NCI-H748 treated with DMSO at 0.1 percent for 48 hours (cell line): ENCODE measurements at regions not wholly inside any gene's neighbourhood (a gene's known extent, or its start where the extent isn't known, plus 50 kb on each side); places are given as distances from the start of the nearest gene placed in this dataset.

ENCODE experiments used
- DNase-seq: peaks from one replicate; lab custom pipeline; 2025; lab: John Stamatoyannopoulos, UW

GRCh38 chr6:8583291-8583690 is 147.9 kb upstream of the SLC35B3 start:
- DNase-seq = no peak

GRCh38 chr6:8579372-8579771 is 144.0 kb upstream of the SLC35B3 start:
- DNase-seq = no peak

GRCh38 chr6:8578006-8578405 is 142.7 kb upstream of the SLC35B3 start:
- DNase-seq = no peak

GRCh38 chr6:8574749-8575468 is 139.6 kb upstream of the SLC35B3 start:
- DNase-seq = no peak

GRCh38 chr6:8574311-8574710 is 139.0 kb upstream of the SLC35B3 start:
- DNase-seq = no peak

- DNase-seq = no peak
These were observed 135.0 kb upstream of the SLC35B3 start for GRCh38 chr6:8570256-8570920.

GRCh38 chr6:8562125-8562524 is 126.8 kb upstream of the SLC35B3 start:
- DNase-seq = no peak

- DNase-seq = no peak
These were observed 123.6 kb upstream of the SLC35B3 start for GRCh38 chr6:8558953-8559352.

- no peak for DNase-seq
These were observed 121.8 kb upstream of the SLC35B3 start for GRCh38 chr6:8557014-8557748.

- DNase-seq = peak; percentile 94
These were observed 121.1 kb upstream of the SLC35B3 start for GRCh38 chr6:8556370-8557013.

- DNase-seq = no peak
These were observed 116.6 kb upstream of the SLC35B3 start for GRCh38 chr6:8551993-8552392.

GRCh38 chr6:8551386-8551785 is 116.0 kb upstream of the SLC35B3 start:
- no peak for DNase-seq

- DNase-seq = no peak
These were observed 113.9 kb upstream of the SLC35B3 start for GRCh38 chr6:8549074-8549790.

GRCh38 chr6:8546496-8546895 is 111.2 kb upstream of the SLC35B3 start:
- no peak for DNase-seq

- DNase-seq = no peak
These were observed 110.0 kb upstream of the SLC35B3 start for GRCh38 chr6:8545336-8545735.

GRCh38 chr6:8543714-8544113 is 108.4 kb upstream of the SLC35B3 start:
- no peak for DNase-seq

- peak; percentile 84 for DNase-seq
These were observed 104.1 kb upstream of the SLC35B3 start for GRCh38 chr6:8539453-8539852.

GRCh38 chr6:8536122-8536521 is 100.8 kb upstream of the SLC35B3 start:
- no peak for DNase-seq

- no peak for DNase-seq
These were observed 100.2 kb upstream of the SLC35B3 start for GRCh38 chr6:8535519-8535918.

GRCh38 chr6:8530785-8531435 is 95.6 kb upstream of the SLC35B3 start:
- no peak for DNase-seq

GRCh38 chr6:8529250-8529649 is 93.9 kb upstream of the SLC35B3 start:
- no peak for DNase-seq
